HepG2 (cell line): ENCODE measurements at regions not wholly inside any gene's neighbourhood (a gene's known extent, or its start where the extent isn't known, plus 50 kb on each side); places are given as distances from the start of the nearest gene placed in this dataset.

Experiments used
- ATAC-seq: fragments of 200-7000 bp; cut with Tn5 transposase; 3 replicates; pipeline ENCODE4 v1.9.1; 2020; ENCODE audit warnings: mild to moderate bottlenecking, moderate library complexity
- BruUV-seq: library from RNA; stranded (reverse); fragments of 400-500 nt; replicated peaks from 2 replicates; lab custom pipeline; 2021; lab: Mats Ljungman, UMichigan
- CTCF ChIA-PET: fragments of 300-600 bp; formaldehyde crosslinking; extraction: SDS; loops from one replicate; lab custom pipeline; 2021; ENCODE audit warnings: low total read pairs, inconsistent platforms, low intra/inter-chr PET ratio; lab: Yijun Ruan, JAX
- POLR2A ChIA-PET: fragments of 350-600 bp; sonication (Branson Sonifier 250); formaldehyde crosslinking; loops from one replicate; lab custom pipeline; 2020; ENCODE audit warnings: antibody characterized with exemption, inconsistent platforms; lab: Yijun Ruan, JAX
- DNase-seq: peaks from one replicate; pipeline ENCODE4 v3.0.0-alpha.2; 2015; ENCODE audit warnings: low spot score
- FAIRE-seq: peaks from 3 replicates; lab custom pipeline; 2011; peaks lifted over from hg19 to GRCh38; lab: Jason Lieb, UNC
- H2AFZ ChIP-seq: one replicate; pipeline ENCODE4 v1.6.1; 2011; ENCODE audit warnings: low read length, inconsistent platforms
- H3K27ac ChIP-seq: fragments of 300-600 bp; 3 replicates; pipeline ENCODE4 v1.8.0; 2011; ENCODE audit warnings: mixed run types, mild to moderate bottlenecking, mixed read lengths, low read length, inconsistent platforms; ENCODE audit not compliant: insufficient read depth; ENCODE audit errors: extremely low read length
- H3K27me3 ChIP-seq, 2 experiments: fragments of 200-600 bp in 1 of 2; 2 replicates in 1 of 2; 3 replicates in 1 of 2; pipeline versions ENCODE4 v1.6.0 to v1.8.0; 2011; ENCODE audit warnings: low read length in 2 of 2, mild to moderate bottlenecking in 2 of 2, moderate library complexity in 2 of 2, inconsistent platforms in 1 of 2; ENCODE audit not compliant: insufficient read depth in 2 of 2, control insufficient read depth in 1 of 2
- H3K36me3 ChIP-seq, 2 experiments: fragments of 200-600 bp in 1 of 2; replicated peaks in 1 of 2; 2 replicates in 1 of 2; 3 replicates in 1 of 2; pipeline versions ENCODE4 v1.5.1 to v1.8.0; 2011; ENCODE audit warnings: low read length in 2 of 2, inconsistent platforms in 1 of 2; ENCODE audit not compliant: insufficient read depth in 2 of 2, control insufficient read depth in 1 of 2
- H3K4me1 ChIP-seq: 2 replicates; pipeline ENCODE4 v1.5.1; 2012; ENCODE audit warnings: low read length, inconsistent platforms; ENCODE audit not compliant: insufficient read depth
- H3K4me2 ChIP-seq: 2 replicates; pipeline ENCODE4 v1.6.0; 2011; ENCODE audit warnings: low read depth, low read length, inconsistent platforms
- H3K4me3 ChIP-seq, 3 experiments: fragments of 200-600 bp in 1 of 3; sonication (generic), shearing (Covaris generic) in 1 of 3; replicated peaks in 1 of 3; 2 replicates each; pipeline ENCODE4 v1.5.1; 2011 to 2016; ENCODE audit warnings: low read length in 3 of 3, inconsistent platforms in 2 of 3, low read depth in 2 of 3, mild to moderate bottlenecking in 2 of 3, control low read depth in 1 of 3, mixed read lengths in 1 of 3; ENCODE audit not compliant: insufficient read depth in 1 of 3
- H3K79me2 ChIP-seq: one replicate; pipeline ENCODE4 v1.6.1; 2011; ENCODE audit warnings: low read length, inconsistent platforms; ENCODE audit not compliant: insufficient read depth
- H3K9ac ChIP-seq: 2 replicates; pipeline ENCODE4 v1.6.0; 2011; ENCODE audit warnings: mild to moderate bottlenecking, low read depth, low read length, inconsistent platforms; ENCODE audit not compliant: insufficient read depth
- H3K9me3 ChIP-seq: 2 replicates; pipeline ENCODE4 v1.5.1; 2012; ENCODE audit warnings: mild to moderate bottlenecking, low read length
- H4K20me1 ChIP-seq: 2 replicates; pipeline ENCODE4 v1.6.0; 2011; ENCODE audit warnings: inconsistent platforms, mild to moderate bottlenecking, low read length, moderate library complexity; ENCODE audit not compliant: insufficient read depth
- ARID5B ChIP-seq: IDR thresholded peaks from 2 replicates; pipeline ENCODE4 v1.4.0; 2020; ENCODE audit warnings: mild to moderate bottlenecking, missing genetic modification reagents
- NFIC ChIP-seq: IDR thresholded peaks from 2 replicates; pipeline ENCODE4 v1.6.1; 2012; ENCODE audit warnings: mild to moderate bottlenecking, low read length, inconsistent platforms
- PAXIP1 ChIP-seq: sonication (generic); formaldehyde crosslinking; conservative IDR thresholded peaks from 2 replicates; pipeline ENCODE4 v1.4.0; 2020; ENCODE audit warnings: mild to moderate bottlenecking, missing genetic modification reagents, moderate library complexity
- REST ChIP-seq, 2 experiments: IDR thresholded peaks; 2 replicates each; pipeline ENCODE4 v1.6.1; 2011 to 2012; ENCODE audit warnings: low read length in 2 of 2, borderline replicate concordance in 1 of 2, low read depth in 1 of 2, mild to moderate bottlenecking in 1 of 2, moderate library complexity in 1 of 2
- ZNF605 ChIP-seq: sonication (generic); formaldehyde crosslinking; IDR thresholded peaks from 2 replicates; pipeline ENCODE4 v1.8.0; 2022; ENCODE audit warnings: mild to moderate bottlenecking, missing genetic modification reagents
- ZNF773 ChIP-seq: sonication (generic); formaldehyde crosslinking; IDR thresholded peaks from 2 replicates; pipeline ENCODE4 v1.4.0; 2020; ENCODE audit warnings: missing genetic modification reagents, borderline replicate concordance
- WGBS: methylation state at CpG from one replicate; pipeline ENCODE4 v1.1.6; 2017; ENCODE audit warnings: low lambda C conversion rate; 5-methylcytosine and 5-hydroxymethylcytosine counted together
- in situ Hi-C: cut with HindIII; loops from 2 replicates; pipeline ENCODE4 v1.10.0; 2017; ENCODE audit warnings: low pct_unique_long_range_greater_than_20kb; ENCODE audit not compliant: extremely low pct_ligation_motif_present
- intact Hi-C: fragments of 100-400 bp; cut with micrococcal nuclease; formaldehyde crosslinking; loops from one replicate; pipeline ENCODE4 v1.10.0; 2022; ENCODE audit not compliant: unreplicated experiment

GRCh38 chr14:81633496-81633895 is 99.8 kb upstream of the SEL1L start (continued):
- TF ChIP-seq ARID5B (CRISPR knock-in tag): no peak
- TF ChIP-seq, all 625 proteins: peak for 0

- H3K36me3 ChIP-seq: no peaks in the 10 kb centered on the region
- intact Hi-C loops (no loop called here), in situ Hi-C loops (no loop called here)
- H2AFZ ChIP-seq: no peak overlapping the region
- no peaks in the 10 kb centered on the region for H3K4me1 ChIP-seq
- H3K9ac ChIP-seq: no peak overlapping the region
- ATAC-seq (no peak), FAIRE-seq (no peak), DNase-seq (no peak)
- H3K27me3 ChIP-seq: 0 out of 5 replicates have a peak, but pooled peaks cover 0 to 3% of the 10 kb centered on the region in 2 experiments
- H3K27ac ChIP-seq: no peak overlapping the region
- no peak overlapping the region for H3K4me3 ChIP-seq
- BruUV-seq: no TSS peak
- no peak overlapping the region for H3K4me2 ChIP-seq
- CTCF ChIA-PET: no interaction called here
- H3K9me3 ChIP-seq: no peaks in the 10 kb centered on the region
- H3K79me2 ChIP-seq: no peaks in the 10 kb centered on the region
- no peaks in the 10 kb centered on the region for H4K20me1 ChIP-seq
- 0% methylated on average over 1 of the region's 1 CpG for WGBS
- TF ChIP-seq NFIC (no peak), REST (IDR thresholded peaks at IDR 0.05; ENCODE audit: borderline replicate concordance in 1 of 2, low read depth in 1 of 2, low read length in 2 of 2) (0 out of 4 replicates have a peak, but pooled peaks of 1 of the 2 experiments have one; percentile 11), PAXIP1 (CRISPR knock-in tag) (no peak), ZNF605 (no peak), ZNF773 (CRISPR knock-in tag) (no peak)
- TF ChIP-seq, all 625 proteins: peak for 1
- POLR2A ChIA-PET: no interaction called here
These were observed 104.0 kb upstream of the SEL1L start for GRCh38 chr14:81637639-81638038.
